ENCODE measurements at regions not wholly inside any gene's neighbourhood (a gene's known extent, or its start where the extent isn't known, plus 50 kb on each side); places are given as distances from the start of the nearest gene placed in this dataset.
"Not testable (repeated sequence)": the region's sequence is repeated elsewhere in the genome, so short reads cannot be mapped to it uniquely, and the experiment has no call there.

GRCh38 chr7:73918926-73919693, 58.2 kb downstream of the TMEM270 start:
- DNase-seq = no peak

- DNase-seq = no peak
Observed at GRCh38 chr7:73919694-73920375, 58.9 kb downstream of the TMEM270 start.

- DNase-seq = no peak
Observed at GRCh38 chr7:73920406-73921134, 59.6 kb downstream of the TMEM270 start.

GRCh38 chr7:73921623-73922528, 60.9 kb downstream of the TMEM270 start:
- DNase-seq = peak; percentile 48

GRCh38 chr7:73928644-73929043, 67.7 kb downstream of the TMEM270 start:
- DNase-seq = not testable (repeated sequence)

GRCh38 chr7:73931502-73931901, 70.5 kb downstream of the TMEM270 start:
- DNase-seq = no peak

- no peak for DNase-seq
Observed at GRCh38 chr7:73932364-73932763, 71.4 kb downstream of the TMEM270 start.

- no peak for DNase-seq
Observed at GRCh38 chr7:73933091-73933490, 72.1 kb downstream of the TMEM270 start.

- no peak for DNase-seq
Observed at GRCh38 chr7:73936967-73937366, 76.0 kb downstream of the TMEM270 start.

GRCh38 chr7:73937650-73938049, 76.7 kb downstream of the TMEM270 start:
- DNase-seq = not testable (repeated sequence)

GRCh38 chr7:73939528-73939927, 78.6 kb downstream of the TMEM270 start:
- DNase-seq = no peak

GRCh38 chr7:73940701-73941238, 79.8 kb downstream of the TMEM270 start:
- no peak for DNase-seq

- DNase-seq = no peak
Observed at GRCh38 chr7:73941836-73942551, 81.0 kb downstream of the TMEM270 start.

- DNase-seq = no peak
Observed at GRCh38 chr7:73945022-73945421, 83.0 kb upstream of the ELN start.

- no peak for DNase-seq
Observed at GRCh38 chr7:73948287-73948686, 79.7 kb upstream of the ELN start.

GRCh38 chr7:73952266-73952665, 75.7 kb upstream of the ELN start:
- DNase-seq = no peak

- DNase-seq = no peak
Observed at GRCh38 chr7:73954181-73954580, 73.8 kb upstream of the ELN start.

GRCh38 chr7:73954861-73955260, 73.1 kb upstream of the ELN start:
- no peak for DNase-seq

GRCh38 chr7:73960548-73960947, 67.4 kb upstream of the ELN start:
- DNase-seq = no peak

- DNase-seq = not testable (repeated sequence)
Observed at GRCh38 chr7:73961991-73962390, 66.0 kb upstream of the ELN start.
